Kidney (tissue), 13 donors: ENCODE measurements at regions not wholly inside any gene's neighbourhood (a gene's known extent, or its start where the extent isn't known, plus 50 kb on each side); places are given as distances from the start of the nearest gene placed in this dataset.
A peak's percentile ranks its signal among the peaks of the same experiment; 100 is the strongest.

Experiments used
- DNase-seq, 5 donors: peaks; one replicate each; pipeline ENCODE4 v3.0.0-alpha.2; 2013 to 2020
- FAIRE-seq: peaks from 2 replicates; lab custom pipeline; 2012; peaks lifted over from hg19 to GRCh38; lab: Jason Lieb, UNC
- H3K27ac ChIP-seq, 2 donors: one replicate each; pipeline ENCODE4 v1.7.0; 2013; ENCODE audit warnings: low read depth in 2 of 2, low read length in 2 of 2, inconsistent platforms in 1 of 2
- H3K27me3 ChIP-seq: one replicate; pipeline ENCODE4 v1.7.1; 2013; ENCODE audit warnings: low read length, inconsistent platforms; ENCODE audit not compliant: control insufficient read depth, insufficient read depth
- H3K36me3 ChIP-seq, 3 donors: one replicate each; pipeline versions ENCODE4 v1.7.0 to v1.7.1; 2013; ENCODE audit warnings: low read length in 3 of 3, control low read depth in 1 of 3, inconsistent platforms in 1 of 3; ENCODE audit not compliant: insufficient read depth in 3 of 3, control insufficient read depth in 2 of 3
- H3K4me1 ChIP-seq, 3 donors: one replicate each; pipeline versions ENCODE4 v1.7.0 to v1.7.1; 2013; ENCODE audit warnings: low read length in 3 of 3, inconsistent platforms in 1 of 3, low read depth in 1 of 3; ENCODE audit not compliant: control insufficient read depth in 2 of 3, insufficient read depth in 2 of 3
- H3K4me3 ChIP-seq, 3 donors: one replicate each; pipeline versions ENCODE4 v1.7.0 to v1.8.1; 2013; ENCODE audit warnings: low read length in 3 of 3, control low read depth in 1 of 3, inconsistent platforms in 1 of 3
- H3K9ac ChIP-seq, 3 donors: one replicate each; pipeline versions ENCODE4 v1.7.0 to v1.7.1; 2013; ENCODE audit warnings: low read length in 3 of 3, control low read depth in 1 of 3, inconsistent platforms in 1 of 3
- H3K9me3 ChIP-seq, 3 donors: one replicate each; pipeline versions ENCODE4 v1.7.0 to v1.7.1; 2013; ENCODE audit warnings: low read length in 3 of 3, control low read depth in 1 of 3, inconsistent platforms in 1 of 3; ENCODE audit not compliant: control insufficient read depth in 2 of 3, insufficient read depth in 1 of 3
- CTCF ChIP-seq: IDR thresholded peaks from 3 replicates; pipeline ENCODE4 v1.5.1; 2012; ENCODE audit warnings: mild to moderate bottlenecking, moderate library complexity, borderline replicate concordance; ENCODE audit not compliant: insufficient read depth; ENCODE audit errors: extremely low read depth
- intact Hi-C: fragments of 100-400 bp; cut with DNase I; formaldehyde crosslinking; loops from one replicate; pipeline ENCODE4 v1.11.1; 2022
- donor health status: control.
- donor health status: control.
- donor health status: control.
- donor health status: control.
- donor health status: control.
- donor health status: DM: yes; HTN: yes; CAD: no.
- donor health status: Normal renal cell carcinoma (clear cell type).

GRCh38 chr5:152511531-152512132 is 106.6 kb upstream of the NMUR2 start:
- Histone ChIP-seq H3K9me3 (no peaks in the 10 kb centered on the region), H3K27me3 (no peaks in the 10 kb centered on the region), H3K4me1 (no peaks in the 10 kb centered on the region), H3K9ac (no peak overlapping the region), H3K4me3 (no peak overlapping the region), H3K27ac (no peak overlapping the region), H3K36me3 (no peaks in the 10 kb centered on the region)
- DNase-seq (no peak), FAIRE-seq (no peak)
- intact Hi-C loops = no loop called here
- TF ChIP-seq CTCF = no peak

GRCh38 chr5:152514827-152515397 is 109.8 kb upstream of the NMUR2 start:
- no peaks in the 10 kb centered on the region for H3K9me3 ChIP-seq
- DNase-seq (peak in 1 of 5 donors; percentile 43), FAIRE-seq (peak; percentile 37)
- TF ChIP-seq CTCF = no peak
- H3K4me1 ChIP-seq = no peaks in the 10 kb centered on the region
- no peaks in the 10 kb centered on the region for H3K27me3 ChIP-seq
- no peak overlapping the region for H3K9ac ChIP-seq
- intact Hi-C loops = no loop called here
- no peaks in the 10 kb centered on the region for H3K36me3 ChIP-seq
- no peak overlapping the region for H3K27ac ChIP-seq
- H3K4me3 ChIP-seq = no peak overlapping the region

- DNase-seq = no peak
- no peak overlapping the region for H3K4me3 ChIP-seq
- no peaks in the 10 kb centered on the region for H3K36me3 ChIP-seq
- H3K4me1 ChIP-seq = no peaks in the 10 kb centered on the region
- H3K9me3 ChIP-seq = no peaks in the 10 kb centered on the region
- H3K9ac ChIP-seq = no peak overlapping the region
- H3K27me3 ChIP-seq = no peaks in the 10 kb centered on the region
- FAIRE-seq = no peak
- TF ChIP-seq CTCF = no peak
- H3K27ac ChIP-seq = no peak overlapping the region
- intact Hi-C loops = no loop called here
These were observed 118.9 kb upstream of the NMUR2 start for GRCh38 chr5:152523964-152524363.
